Activated CD8-positive, alpha-beta memory T cell treated with anti-CD3 and anti-CD28 coated beads, Interleukin-2, amount 10 ng/mL, durations not matched to agents 7 days and 5 days (primary cell): ENCODE measurements at regions not wholly inside any gene's neighbourhood (a gene's known extent, or its start where the extent isn't known, plus 50 kb on each side); places are given as distances from the start of the nearest gene placed in this dataset.

Source experiments
- ATAC-seq: fragments of 150-1000 bp; cut with Tn5 transposase; one replicate; pipeline ENCODE4 v1.10.0; 2021; ENCODE audit warnings: moderate library complexity
- CTCF ChIA-PET: fragments of 350-600 bp; sonication (Branson Sonifier 250); formaldehyde crosslinking; loops from one replicate; lab custom pipeline; 2021; ENCODE audit warnings: antibody characterized with exemption; lab: Charles Lee
- DNase-seq: peaks from one replicate; pipeline ENCODE4 v3.0.0-alpha.2; 2020
- H3K27ac Mint-ChIP-seq: one replicate; pipeline ENCODE4 v1.8.0; 2021; ENCODE audit warnings: mild to moderate bottlenecking, mixed read lengths
- H3K27me3 Mint-ChIP-seq: one replicate; pipeline ENCODE4 v1.8.0; 2021; ENCODE audit warnings: mixed read lengths
- H3K36me3 Mint-ChIP-seq: one replicate; pipeline ENCODE4 v1.8.0; 2021; ENCODE audit warnings: mild to moderate bottlenecking, mixed read lengths
- H3K4me1 Mint-ChIP-seq: one replicate; pipeline ENCODE4 v1.8.0; 2021; ENCODE audit warnings: mixed read lengths
- H3K4me3 Mint-ChIP-seq: one replicate; pipeline ENCODE4 v1.8.0; 2021; ENCODE audit warnings: mild to moderate bottlenecking, moderate library complexity, mixed read lengths
- H3K9me3 Mint-ChIP-seq: one replicate; pipeline ENCODE4 v1.8.0; 2022; ENCODE audit warnings: low read depth, mixed read lengths

- H3K9me3 Mint-ChIP-seq = no peaks in the 10 kb centered on the region
- H3K4me1 Mint-ChIP-seq = no peaks in the 10 kb centered on the region
- no peak overlapping the region for H3K27ac Mint-ChIP-seq
- CTCF ChIA-PET = no interaction called here
- peaks cover 2% of the 10 kb centered on the region for H3K27me3 Mint-ChIP-seq
- no peaks in the 10 kb centered on the region for H3K36me3 Mint-ChIP-seq
- DNase-seq (no peak), ATAC-seq (no peak)
- H3K4me3 Mint-ChIP-seq = no peak overlapping the region
Observed at GRCh38 chr1:208509072-208509471, 264.9 kb upstream of the PLXNA2 start.

GRCh38 chr1:208510192-208510952, 266.2 kb upstream of the PLXNA2 start:
- Mint-ChIP-seq H3K9me3 (no peaks in the 10 kb centered on the region), H3K27me3 (peaks cover 2% of the 10 kb centered on the region), H3K4me1 (no peaks in the 10 kb centered on the region), H3K4me3 (no peak overlapping the region), H3K36me3 (no peaks in the 10 kb centered on the region), H3K27ac (no peak overlapping the region)
- CTCF ChIA-PET = no interaction called here
- ATAC-seq (no peak), DNase-seq (no peak)

- H3K4me1 Mint-ChIP-seq = no peaks in the 10 kb centered on the region
- CTCF ChIA-PET = no interaction called here
- no peaks in the 10 kb centered on the region for H3K36me3 Mint-ChIP-seq
- H3K27ac Mint-ChIP-seq = no peak overlapping the region
- H3K9me3 Mint-ChIP-seq = no peaks in the 10 kb centered on the region
- H3K4me3 Mint-ChIP-seq = no peak overlapping the region
- ATAC-seq (no peak), DNase-seq (no peak)
- H3K27me3 Mint-ChIP-seq = peaks cover 2% of the 10 kb centered on the region
Observed at GRCh38 chr1:208511242-208511860, 267.2 kb upstream of the PLXNA2 start.

- Mint-ChIP-seq H3K27me3 (no peaks in the 10 kb centered on the region), H3K9me3 (no peaks in the 10 kb centered on the region), H3K27ac (no peak overlapping the region), H3K4me3 (no peak overlapping the region), H3K4me1 (no peaks in the 10 kb centered on the region), H3K36me3 (no peaks in the 10 kb centered on the region)
- ATAC-seq (no peak), DNase-seq (no peak)
- CTCF ChIA-PET = no interaction called here
Observed at GRCh38 chr1:208513799-208514198, 269.6 kb upstream of the PLXNA2 start.

GRCh38 chr1:208515129-208515528, 270.9 kb upstream of the PLXNA2 start:
- Mint-ChIP-seq H3K4me1 (no peaks in the 10 kb centered on the region), H3K27me3 (no peaks in the 10 kb centered on the region), H3K9me3 (no peaks in the 10 kb centered on the region), H3K4me3 (no peak overlapping the region), H3K36me3 (no peaks in the 10 kb centered on the region), H3K27ac (no peak overlapping the region)
- ATAC-seq (no peak), DNase-seq (no peak)
- CTCF ChIA-PET = no interaction called here

GRCh38 chr1:208516780-208517179, 272.6 kb upstream of the PLXNA2 start:
- H3K27ac Mint-ChIP-seq = no peak overlapping the region
- no peak overlapping the region for H3K4me3 Mint-ChIP-seq
- no peaks in the 10 kb centered on the region for H3K36me3 Mint-ChIP-seq
- ATAC-seq (no peak), DNase-seq (no peak)
- H3K4me1 Mint-ChIP-seq = no peaks in the 10 kb centered on the region
- no peaks in the 10 kb centered on the region for H3K27me3 Mint-ChIP-seq
- no peaks in the 10 kb centered on the region for H3K9me3 Mint-ChIP-seq
- CTCF ChIA-PET = no interaction called here

GRCh38 chr1:208520438-208521099, 276.4 kb upstream of the PLXNA2 start:
- no peak for DNase-seq
- Mint-ChIP-seq H3K9me3 (no peaks in the 10 kb centered on the region), H3K27me3 (peaks cover 3% of the 10 kb centered on the region), H3K4me3 (no peak overlapping the region), H3K4me1 (no peaks in the 10 kb centered on the region), H3K36me3 (no peaks in the 10 kb centered on the region), H3K27ac (no peak overlapping the region)
- ATAC-seq = no peak
- CTCF ChIA-PET = no interaction called here

- Mint-ChIP-seq H3K4me1 (no peaks in the 10 kb centered on the region), H3K9me3 (no peaks in the 10 kb centered on the region), H3K36me3 (no peaks in the 10 kb centered on the region), H3K4me3 (no peak overlapping the region), H3K27me3 (peaks cover 3% of the 10 kb centered on the region), H3K27ac (no peak overlapping the region)
- DNase-seq = no peak
- ATAC-seq = no peak
- CTCF ChIA-PET = no interaction called here
Observed at GRCh38 chr1:208521534-208521933, 277.4 kb upstream of the PLXNA2 start.

GRCh38 chr1:208523007-208523406, 278.8 kb upstream of the PLXNA2 start:
- no peak for DNase-seq
- Mint-ChIP-seq H3K36me3 (no peaks in the 10 kb centered on the region), H3K27me3 (peaks cover 3% of the 10 kb centered on the region), H3K27ac (no peak overlapping the region), H3K9me3 (no peaks in the 10 kb centered on the region), H3K4me3 (no peak overlapping the region), H3K4me1 (no peaks in the 10 kb centered on the region)
- CTCF ChIA-PET = no interaction called here
- no peak for ATAC-seq

GRCh38 chr1:208524376-208524775, 280.2 kb upstream of the PLXNA2 start:
- no peaks in the 10 kb centered on the region for H3K4me1 Mint-ChIP-seq
- CTCF ChIA-PET = no interaction called here

GRCh38 chr1:208524925-208525324, 280.7 kb upstream of the PLXNA2 start:
- Mint-ChIP-seq H3K27me3 (peaks cover 3% of the 10 kb centered on the region), H3K27ac (no peak overlapping the region), H3K9me3 (no peaks in the 10 kb centered on the region), H3K4me1 (no peaks in the 10 kb centered on the region), H3K4me3 (no peak overlapping the region), H3K36me3 (no peaks in the 10 kb centered on the region)
- CTCF ChIA-PET = no interaction called here
- ATAC-seq = no peak
- no peak for DNase-seq

More at GRCh38 chr1:208524376-208524775, 280.2 kb upstream of the PLXNA2 start:
- H3K36me3 Mint-ChIP-seq = no peaks in the 10 kb centered on the region
- H3K27me3 Mint-ChIP-seq = peaks cover 3% of the 10 kb centered on the region
- H3K4me3 Mint-ChIP-seq = no peak overlapping the region
- ATAC-seq (no peak), DNase-seq (no peak)
- no peak overlapping the region for H3K27ac Mint-ChIP-seq
- H3K9me3 Mint-ChIP-seq = no peaks in the 10 kb centered on the region

GRCh38 chr1:208525417-208525816, 281.2 kb upstream of the PLXNA2 start:
- CTCF ChIA-PET = interaction anchor here (0.6 kb wide), 1 partner anchor 13 kb away, joined by 3 read pairs; no protein-coding TSS in a partner anchor
- H3K4me3 Mint-ChIP-seq = no peak overlapping the region
- no peak for ATAC-seq
- H3K27me3 Mint-ChIP-seq = peaks cover 3% of the 10 kb centered on the region
- no peak for DNase-seq
- no peaks in the 10 kb centered on the region for H3K36me3 Mint-ChIP-seq
- H3K9me3 Mint-ChIP-seq = no peaks in the 10 kb centered on the region
- H3K27ac Mint-ChIP-seq = no peak overlapping the region
- no peaks in the 10 kb centered on the region for H3K4me1 Mint-ChIP-seq

GRCh38 chr1:208526613-208527125, 282.5 kb upstream of the PLXNA2 start:
- CTCF ChIA-PET = no interaction called here
- no peak for ATAC-seq
- Mint-ChIP-seq H3K27me3 (peaks cover 3% of the 10 kb centered on the region), H3K4me1 (no peaks in the 10 kb centered on the region), H3K27ac (no peak overlapping the region), H3K36me3 (no peaks in the 10 kb centered on the region), H3K4me3 (no peak overlapping the region), H3K9me3 (no peaks in the 10 kb centered on the region)
- DNase-seq = no peak

GRCh38 chr1:208527156-208527555, 283.0 kb upstream of the PLXNA2 start:
- H3K4me1 Mint-ChIP-seq = no peaks in the 10 kb centered on the region
- H3K36me3 Mint-ChIP-seq = no peaks in the 10 kb centered on the region
- no peak overlapping the region for H3K4me3 Mint-ChIP-seq
- DNase-seq (no peak), ATAC-seq (no peak)
- no peak overlapping the region for H3K27ac Mint-ChIP-seq
- CTCF ChIA-PET = no interaction called here
- no peaks in the 10 kb centered on the region for H3K9me3 Mint-ChIP-seq
- H3K27me3 Mint-ChIP-seq = peaks cover 3% of the 10 kb centered on the region
